ENCODE measurements at regions not wholly inside any gene's neighbourhood (a gene's known extent, or its start where the extent isn't known, plus 50 kb on each side); places are given as distances from the start of the nearest gene placed in this dataset.
"Not testable (repeated sequence)": the region's sequence is repeated elsewhere in the genome, so short reads cannot be mapped to it uniquely, and the experiment has no call there.

DNA sequence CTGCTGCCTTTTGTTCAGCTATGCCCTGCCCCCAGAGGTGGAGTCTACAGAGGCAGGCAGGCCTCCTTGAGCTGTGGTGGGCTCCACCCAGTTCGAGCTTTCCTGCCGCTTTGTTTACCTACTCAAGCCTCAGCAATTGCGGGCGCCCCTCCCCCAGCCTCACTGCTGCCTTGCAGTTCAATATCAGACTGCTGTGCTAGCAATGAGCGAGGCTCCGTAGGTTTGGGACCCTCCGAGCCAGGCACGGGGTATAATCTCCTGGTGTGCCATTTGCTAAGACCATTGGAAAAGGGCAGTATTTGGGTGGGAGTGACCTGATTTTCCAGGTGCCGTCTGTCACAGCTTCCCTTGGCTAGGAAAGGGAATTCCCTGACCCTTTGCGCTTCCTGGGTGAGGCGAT lies 51.9 kb downstream of the DIPK2A start:
- not testable (repeated sequence) for DNase-seq

DNA sequence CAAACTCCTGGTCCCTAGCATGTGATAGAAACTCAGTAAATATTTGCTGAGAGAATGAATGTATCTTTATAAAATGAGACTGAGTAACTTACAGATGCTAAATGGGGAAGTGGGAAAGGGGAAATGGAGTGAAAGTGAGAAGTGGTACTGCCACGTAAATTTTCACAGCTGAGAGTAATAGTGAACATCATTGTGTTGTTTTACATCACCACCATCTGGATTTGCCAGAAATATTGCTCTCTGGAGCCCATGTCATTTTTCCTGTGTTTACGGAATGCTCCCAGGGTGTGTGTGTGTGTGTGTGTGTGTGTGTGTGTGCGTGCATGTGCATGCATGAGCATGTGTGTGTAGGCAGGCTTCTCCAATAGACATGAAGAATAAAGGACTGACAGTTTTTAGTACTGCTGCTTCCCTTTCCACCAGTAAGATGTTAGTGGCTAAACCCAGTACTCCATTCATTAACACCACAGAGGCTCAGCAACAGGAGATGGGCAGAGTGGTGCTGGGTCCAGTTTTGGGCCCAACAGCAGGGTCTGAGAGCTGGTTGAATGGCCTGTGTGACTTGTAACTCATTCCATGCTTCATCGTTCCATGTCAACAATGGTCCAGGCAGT lies 57.3 kb downstream of the DIPK2A start:
- no peak for DNase-seq

DNA sequence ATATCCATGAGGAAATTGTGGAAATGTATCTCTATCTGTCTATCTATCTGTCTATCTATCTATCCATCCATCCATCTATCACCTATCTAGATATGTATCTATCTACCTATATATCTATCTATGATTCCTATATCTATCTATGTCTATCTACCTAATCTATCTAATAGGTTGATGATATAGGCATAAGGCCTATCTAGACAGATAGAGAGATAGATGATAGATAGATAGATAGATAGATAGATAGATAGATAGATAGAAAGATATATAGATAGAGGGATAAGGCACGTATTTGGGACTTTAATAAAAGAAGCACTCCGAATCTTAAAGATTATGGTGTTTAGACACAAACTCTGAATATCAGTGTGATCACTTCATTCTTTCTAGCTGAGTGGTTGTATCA lies 58.1 kb downstream of the DIPK2A start:
- no peak for DNase-seq

DNA sequence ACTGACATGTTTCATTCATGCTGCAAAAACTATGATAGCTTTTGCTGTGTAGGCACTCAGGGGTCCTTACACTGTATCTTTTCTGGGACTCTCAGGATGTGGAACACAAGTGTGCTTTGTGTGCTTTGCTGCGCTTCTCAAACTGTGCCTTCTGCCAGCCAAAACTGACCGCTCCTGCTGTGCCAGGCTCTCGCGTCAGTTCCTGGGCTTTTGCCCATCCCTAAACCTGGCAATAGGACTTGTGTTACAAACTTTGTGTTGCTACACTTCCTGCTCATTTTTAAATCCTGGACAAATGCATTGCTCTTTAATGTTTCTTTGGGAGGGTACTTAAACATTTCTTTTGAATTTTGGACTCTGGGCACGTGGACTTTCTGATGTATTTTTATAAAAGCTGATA lies 60.3 kb downstream of the DIPK2A start:
- no peak for DNase-seq

DNA sequence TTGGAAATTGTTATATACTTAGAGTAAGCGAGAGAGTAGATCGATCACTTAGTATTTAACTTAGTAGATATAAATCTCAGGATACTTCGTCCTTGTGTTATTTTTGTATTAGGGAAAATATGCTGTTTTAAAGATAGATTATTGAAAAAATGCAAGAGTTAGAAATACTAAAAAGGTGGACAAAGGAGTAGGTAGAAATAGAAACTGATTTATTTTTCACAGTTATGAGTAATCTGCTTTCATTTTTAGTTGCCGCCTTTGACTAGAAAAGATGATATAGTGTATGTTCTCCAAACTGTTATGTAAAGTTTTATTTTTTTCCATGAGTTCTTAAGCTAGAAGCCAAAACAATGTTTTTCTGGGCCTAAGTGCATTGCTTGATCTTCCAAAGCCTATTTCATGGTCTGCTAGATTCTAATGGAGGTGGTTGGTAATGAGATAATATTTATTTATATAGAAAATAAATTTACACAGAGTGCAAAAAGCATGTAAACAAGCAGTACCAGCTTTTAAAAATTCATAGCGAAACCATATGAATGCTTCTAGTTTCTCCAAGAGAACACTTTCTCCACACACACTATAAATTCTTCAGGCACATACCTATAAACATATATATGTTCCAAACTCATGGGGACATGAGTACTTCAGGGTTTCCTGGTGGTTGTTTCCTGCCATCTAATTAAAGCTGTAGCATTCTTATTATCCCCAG lies 61.1 kb downstream of the DIPK2A start:
- no peak for DNase-seq

DNA sequence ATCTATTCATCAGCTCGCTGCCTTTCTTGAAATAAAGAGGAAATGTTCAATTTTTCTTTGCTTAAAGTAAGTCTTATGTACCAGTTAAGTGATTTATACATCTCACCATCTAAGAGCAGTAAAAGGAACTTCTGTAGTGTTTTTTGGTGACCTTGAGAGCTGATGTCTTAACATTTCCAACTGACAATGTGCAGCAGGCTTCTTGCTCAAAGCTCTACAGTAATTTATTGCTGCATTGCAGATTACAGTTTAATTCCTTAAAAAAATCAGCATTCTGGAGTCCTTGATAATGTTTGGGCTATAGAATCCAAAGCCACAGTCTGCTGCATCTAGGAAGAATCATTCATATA lies 61.6 kb downstream of the DIPK2A start:
- DNase-seq = no peak

DNA sequence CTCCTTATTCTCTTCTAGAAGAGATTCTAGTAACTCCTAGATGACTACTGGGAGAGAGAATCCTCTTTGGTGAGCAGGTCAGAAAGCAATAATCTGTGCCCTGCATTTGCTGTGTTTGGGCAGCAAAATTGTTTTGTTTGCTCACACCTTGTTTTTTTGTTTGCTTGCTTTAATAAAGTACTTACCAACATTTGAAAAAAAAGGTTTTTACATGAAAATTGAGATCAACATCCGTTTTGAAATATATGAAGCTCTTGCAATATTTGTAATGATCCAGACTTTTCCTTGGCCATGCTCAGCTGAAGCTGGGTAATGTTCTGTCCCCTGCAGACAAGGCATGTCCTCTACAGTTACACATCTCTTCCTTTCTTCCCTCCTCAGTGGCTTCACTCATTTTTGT lies 62.2 kb downstream of the DIPK2A start:
- DNase-seq = no peak

DNA sequence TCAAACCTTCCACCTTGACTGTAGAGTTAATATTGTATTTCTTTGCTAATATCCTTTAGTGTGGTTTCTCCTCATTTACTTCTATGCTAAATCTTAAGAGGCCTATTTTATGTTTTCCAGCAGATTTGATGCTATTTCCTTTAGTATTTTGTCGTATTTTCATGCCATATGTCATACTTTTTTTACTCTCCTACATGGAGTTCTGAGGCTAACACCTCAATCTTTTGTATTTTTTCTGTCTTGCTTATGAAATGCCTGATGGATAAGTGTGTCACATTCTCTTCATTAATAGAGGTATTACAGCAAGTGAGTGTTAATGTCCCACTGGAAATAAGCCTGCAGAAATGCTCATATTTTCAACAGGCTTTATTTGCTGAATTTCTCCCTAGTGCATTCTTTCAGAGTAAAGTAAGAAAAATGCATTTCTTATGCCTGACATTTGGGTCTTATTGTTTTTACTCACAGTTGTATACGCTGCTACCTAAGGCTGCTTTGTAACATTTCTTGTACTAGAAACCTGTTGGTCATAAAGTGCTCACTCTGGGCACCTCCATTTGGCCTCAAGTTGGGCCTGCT lies 63.2 kb downstream of the DIPK2A start:
- DNase-seq = no peak

DNA sequence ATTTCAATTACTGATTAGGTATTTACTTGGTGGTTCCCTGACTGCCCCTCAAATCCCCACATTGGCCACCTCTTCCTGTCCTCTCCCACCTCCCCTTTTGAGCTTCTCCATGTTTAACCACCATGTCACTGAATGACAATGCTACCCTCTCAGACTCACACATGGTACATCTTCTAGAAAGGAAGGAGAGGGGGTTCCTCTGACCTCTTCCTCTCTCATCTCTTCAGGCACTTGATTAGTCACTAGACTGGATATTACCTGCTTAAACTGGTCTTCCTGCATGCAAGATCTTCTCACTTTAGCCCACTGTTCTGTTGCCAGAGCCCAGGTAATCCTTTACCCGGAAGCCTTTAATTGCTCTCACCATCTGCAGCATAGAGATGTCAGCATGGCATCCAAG lies 64.9 kb downstream of the DIPK2A start:
- no peak for DNase-seq

DNA sequence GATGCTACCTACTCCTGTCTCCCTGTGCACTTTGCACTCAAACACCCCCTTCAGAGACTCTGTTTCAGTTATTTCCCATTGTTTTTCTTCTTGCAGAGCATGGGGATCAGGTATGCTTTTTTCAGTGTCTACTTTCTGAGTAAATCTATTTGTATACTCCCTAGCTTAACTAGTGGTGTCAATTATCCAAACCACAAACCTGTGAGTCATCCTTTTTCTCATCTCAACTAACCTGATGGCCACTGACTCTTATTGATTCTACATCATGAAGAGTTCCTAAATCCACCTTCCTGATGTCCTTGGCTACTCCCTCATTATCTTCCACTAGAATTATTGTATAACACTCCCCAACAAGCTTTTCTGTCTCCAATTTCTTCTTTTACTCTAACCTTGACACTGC lies 68.0 kb downstream of the DIPK2A start:
- no peak for DNase-seq

DNA sequence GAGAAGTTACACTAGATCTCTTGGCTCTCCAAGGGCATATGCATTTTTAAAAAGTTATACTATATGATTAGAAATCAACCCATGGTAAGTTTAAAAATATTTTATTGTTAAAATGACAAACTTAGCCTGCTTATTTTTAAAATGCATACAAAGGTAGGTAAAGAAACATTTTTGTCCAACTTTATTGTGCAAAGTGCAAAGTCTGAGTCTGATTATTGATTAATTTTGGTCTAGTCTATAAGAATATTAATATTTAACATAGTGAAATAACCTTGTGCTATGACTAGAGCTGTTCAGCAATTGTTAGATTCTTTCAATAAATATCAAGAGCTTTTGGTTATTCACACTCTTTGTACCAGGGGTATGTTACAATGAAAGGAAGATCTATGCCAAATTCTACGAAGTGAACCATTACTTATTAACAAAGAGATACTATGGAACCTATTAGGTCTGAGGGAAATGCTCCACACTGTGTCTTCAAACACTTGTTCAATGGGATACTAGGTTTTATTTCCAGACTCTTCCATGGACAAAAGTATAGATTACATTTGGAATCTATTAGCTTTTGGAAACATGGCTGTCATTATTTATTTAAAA lies 70.4 kb downstream of the DIPK2A start:
- DNase-seq = no peak

DNA sequence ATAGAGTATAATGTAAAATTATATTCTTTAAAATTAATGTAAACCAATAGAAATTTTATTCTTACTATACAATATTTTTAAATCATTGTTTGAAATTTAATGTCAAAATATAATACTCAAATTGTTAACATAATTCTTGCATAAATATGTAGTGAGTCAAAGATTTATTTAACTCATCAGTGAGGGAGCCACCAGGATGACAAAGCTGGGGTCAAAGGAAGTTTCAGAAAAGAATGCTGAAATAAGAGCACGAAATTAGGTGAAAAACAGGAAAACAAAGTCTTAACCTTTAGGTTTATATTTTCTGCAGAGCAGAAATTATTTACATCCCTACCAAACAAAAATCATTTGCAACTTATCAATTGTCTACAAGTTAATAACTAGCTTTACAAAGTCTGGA lies 74.1 kb downstream of the DIPK2A start:
- DNase-seq = no peak

DNA sequence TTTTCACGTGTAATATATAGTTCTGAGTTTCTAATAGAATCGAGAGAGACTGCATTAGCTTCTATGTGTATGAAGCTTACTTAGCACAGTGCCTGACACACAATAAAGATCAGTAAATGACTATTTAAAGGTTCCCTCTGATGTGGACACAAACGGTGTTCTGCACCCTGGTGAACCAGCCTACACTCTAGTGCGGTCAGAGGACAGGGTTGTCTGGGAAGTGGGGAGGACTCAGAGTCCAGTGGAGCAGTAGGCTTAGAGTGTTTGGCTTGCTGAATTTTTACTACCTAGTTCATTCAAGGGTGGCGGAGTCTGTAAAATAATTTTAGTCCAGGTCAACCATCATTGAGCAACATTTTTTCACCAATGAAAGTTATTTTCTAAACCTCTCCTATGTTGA lies 77.8 kb downstream of the DIPK2A start:
- no peak for DNase-seq

DNA sequence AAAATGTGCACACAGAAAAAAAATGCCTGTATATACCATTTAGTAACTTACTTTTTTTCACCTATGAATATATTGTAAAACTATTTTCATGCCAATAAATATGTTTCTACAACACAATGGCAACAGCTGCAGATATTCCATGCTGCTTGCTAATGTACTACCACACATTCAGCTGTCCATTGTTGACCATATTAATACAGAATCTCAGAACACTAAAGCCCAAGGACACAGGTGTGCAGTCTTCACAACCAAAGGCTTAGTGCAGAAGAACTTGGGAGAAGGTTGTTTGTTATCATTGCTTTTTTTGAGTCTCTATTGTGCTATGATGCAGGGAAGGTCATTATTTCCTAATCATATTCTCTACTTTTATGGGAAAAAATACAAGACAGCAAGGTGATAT lies 79.6 kb downstream of the DIPK2A start:
- no peak for DNase-seq

DNA sequence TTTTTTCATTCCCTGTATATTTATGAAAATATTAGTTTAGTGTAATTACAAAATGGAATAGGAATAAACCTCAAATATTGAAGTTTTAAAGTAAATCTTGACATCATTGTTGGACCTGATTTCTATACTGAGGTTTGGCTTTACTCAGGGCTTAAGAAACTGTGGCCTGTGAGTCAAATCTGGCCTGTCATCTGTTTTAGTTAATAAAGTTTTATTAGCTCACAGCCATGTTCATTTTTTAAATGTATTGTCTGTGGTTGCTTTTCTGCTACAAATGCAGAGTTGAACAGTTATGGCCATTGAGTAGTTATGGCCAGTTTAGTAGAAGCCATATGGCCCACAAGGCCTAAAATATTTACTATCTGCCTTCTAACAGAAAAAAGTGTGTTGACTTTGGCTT lies 80.7 kb downstream of the DIPK2A start:
- DNase-seq = no peak

DNA sequence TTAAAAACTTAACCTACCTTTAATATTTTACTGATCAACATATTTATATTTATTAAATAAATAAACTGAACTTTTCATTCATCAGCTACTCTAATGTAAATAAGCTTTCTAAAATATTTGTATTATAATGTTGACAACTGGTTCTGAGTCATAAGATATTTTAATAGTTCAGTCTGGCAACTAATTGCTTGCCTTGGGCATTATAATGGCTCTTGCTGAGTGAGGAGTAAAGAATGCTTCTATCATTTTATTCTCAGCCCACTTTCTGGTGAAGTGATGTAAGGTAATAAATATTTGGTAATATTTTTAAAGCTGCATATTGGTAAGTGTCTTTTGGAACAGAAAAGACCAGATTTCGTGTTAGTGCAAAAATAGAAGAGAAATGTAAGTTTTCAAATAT lies 81.5 kb downstream of the DIPK2A start:
- no peak for DNase-seq

DNA sequence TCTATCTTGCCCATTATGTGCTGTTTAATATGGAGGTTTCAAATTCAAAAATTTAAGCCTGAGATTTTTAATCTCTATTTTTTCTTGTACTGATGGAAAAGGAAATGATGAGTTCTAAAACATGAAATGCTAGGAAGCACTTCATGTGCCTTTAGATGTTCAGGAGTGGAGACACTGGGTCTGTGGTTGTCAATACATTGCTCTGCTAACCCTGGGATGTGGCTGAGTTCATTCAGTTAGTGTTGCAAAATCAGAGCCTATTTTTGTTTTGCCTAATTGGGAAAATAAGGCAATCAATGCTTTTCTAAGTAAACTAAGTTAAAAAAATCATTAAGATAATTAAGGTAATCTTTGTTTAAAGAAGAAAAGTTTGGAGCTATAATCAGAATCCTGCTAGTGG lies 83.1 kb downstream of the DIPK2A start:
- no peak for DNase-seq

DNA sequence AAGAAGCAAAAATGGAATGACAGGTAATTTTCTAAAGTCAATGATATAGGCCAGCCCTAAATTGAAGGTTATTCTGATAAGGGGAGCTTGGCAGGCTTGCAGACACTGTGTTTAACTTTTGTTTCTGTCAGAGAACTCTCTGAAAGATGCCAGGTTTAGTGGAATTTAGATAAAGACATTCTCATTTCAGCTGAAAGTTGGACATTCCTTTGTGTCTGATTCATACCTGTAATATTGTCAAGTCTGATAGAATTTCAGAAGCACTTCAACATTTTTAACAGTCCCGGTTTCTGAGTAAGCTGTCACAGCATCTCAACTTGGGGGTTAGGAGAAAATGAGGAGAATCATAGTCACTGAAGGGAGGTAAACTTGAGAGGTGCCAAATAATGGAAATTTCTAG lies 84.0 kb downstream of the DIPK2A start:
- no peak for DNase-seq

DNA sequence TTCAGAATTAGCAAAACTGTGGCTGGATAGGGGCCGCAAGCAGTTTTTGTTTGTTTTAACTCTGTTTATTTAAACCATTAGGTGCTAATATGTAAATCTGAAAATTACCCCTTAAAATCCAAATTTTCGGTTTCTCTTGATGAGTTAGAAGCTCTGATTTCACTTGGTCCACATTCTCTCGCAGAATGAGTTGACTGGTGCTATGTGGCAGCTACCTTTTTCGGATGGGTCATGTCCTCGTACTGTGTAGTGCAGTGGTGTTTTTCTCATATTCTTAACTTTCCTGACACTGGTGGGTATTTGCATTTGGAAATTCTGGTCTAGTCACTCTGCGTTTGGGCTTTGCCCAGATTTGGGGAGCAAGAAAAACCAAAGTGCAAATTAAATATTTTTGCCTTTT lies 87.1 kb downstream of the DIPK2A start:
- no peak for DNase-seq

DNA sequence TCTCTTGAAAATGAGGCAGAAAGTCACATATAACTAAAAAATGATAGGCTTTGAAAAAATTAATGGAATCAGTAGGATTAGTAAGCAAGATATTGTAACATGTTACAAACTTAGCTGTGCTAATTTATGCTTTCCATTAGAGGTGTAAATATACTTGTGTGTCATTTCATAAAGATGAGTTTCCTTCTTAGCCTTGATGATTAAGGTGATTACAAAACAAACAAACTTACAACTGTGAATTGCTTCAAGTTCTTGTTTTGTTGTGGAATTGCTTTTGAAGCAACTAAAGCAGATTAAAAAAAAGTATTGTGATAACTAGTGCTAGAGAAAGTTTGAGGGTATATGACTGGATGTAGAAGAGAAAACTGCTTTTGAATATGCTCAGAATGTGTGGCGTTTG lies 87.9 kb downstream of the DIPK2A start:
- DNase-seq = no peak

DNA sequence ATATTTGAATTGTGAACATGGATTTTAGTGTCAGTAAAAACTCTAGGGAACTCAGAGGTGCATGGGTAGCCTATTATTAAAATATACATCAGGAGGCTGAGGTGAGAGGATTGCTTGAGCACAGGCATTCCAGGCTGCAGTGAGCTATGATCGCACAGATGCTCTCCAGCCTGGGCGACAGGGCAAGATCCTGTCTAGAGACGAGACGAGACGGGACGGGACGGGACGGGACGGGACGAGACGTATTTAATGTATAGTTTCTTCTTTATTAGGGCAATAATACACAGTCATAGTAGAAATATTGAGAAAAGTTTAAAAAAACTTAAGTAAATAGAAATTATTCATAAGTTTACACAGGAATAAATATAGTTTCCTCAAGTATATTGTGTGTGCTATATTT lies 89.3 kb downstream of the DIPK2A start:
- DNase-seq = no peak

DNA sequence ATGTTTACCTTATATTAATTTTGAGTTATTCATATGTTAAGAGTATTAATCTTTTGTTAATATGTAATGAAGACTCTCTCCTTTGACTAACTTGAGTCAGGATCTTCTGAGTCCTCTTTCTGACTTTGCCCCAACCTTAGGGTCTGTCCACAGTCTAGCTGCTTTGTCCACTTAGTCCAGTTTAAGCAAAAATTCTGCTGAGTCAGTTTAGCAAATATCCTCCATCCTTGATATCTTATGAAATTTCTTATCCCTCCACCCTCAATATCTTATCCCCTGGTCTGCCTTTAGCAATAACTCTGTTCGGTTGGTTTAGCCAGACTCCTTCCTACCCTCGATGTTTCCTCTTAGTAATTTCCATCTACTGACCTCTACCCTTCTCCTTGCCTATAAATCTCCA lies 91.7 kb downstream of the DIPK2A start:
- DNase-seq = no peak

DNA sequence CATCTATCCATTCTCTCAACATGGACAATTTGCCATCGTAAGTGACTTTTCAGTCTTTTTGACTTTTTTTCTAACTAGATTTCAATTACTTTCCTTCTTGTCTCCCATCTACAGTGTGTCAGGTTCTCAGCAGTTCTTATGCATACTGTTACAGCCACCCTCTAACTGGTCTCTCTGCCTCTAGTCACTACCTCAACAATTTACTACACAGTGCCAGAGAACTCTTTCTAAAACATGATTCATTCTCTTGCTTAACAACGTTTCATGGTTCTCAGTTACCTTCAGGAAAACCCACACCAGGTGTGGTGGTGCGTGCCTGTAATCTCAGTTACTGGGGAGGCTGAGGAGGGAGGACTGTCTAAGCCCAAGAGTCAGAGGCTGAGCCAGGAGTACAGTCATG lies 95.4 kb downstream of the DIPK2A start:
- DNase-seq = no peak

DNA sequence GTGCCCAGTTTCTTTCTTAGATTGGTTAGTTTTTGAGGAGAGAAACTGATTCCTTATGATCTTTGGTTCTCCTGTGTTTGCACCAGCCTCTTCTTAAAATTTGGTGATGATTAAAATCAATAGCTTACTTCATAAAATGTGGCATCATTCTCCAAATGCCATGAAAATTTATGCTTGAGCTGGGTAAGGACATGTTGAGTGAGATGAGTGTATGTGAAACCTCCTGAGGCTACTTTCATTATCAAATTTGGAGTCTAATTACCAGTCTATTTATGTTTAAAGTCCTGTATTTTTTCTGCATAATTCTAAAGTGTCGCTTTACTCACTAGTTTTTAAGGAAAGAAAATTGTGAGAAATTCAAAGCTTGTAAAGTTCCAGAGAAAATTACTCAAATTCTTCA lies 102.1 kb downstream of the DIPK2A start:
- DNase-seq = no peak

DNA sequence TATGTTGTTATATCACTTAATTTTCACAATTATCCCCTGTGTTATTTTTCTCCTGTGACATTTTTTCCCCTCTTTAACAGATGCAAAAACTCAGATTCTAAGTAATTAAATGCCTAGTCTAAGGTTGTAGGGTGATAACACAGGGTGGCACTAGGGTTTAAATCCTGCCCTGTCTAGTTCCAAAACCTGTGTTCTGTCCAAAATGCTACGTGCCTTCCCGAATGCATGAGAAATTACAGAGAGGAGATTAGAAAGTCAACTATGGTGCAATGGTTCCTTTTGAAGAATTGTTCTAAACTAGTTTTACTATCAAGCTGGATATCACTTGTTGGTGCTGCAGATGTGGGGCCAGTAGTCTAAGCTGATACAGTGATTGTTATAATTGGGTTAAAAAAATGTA lies 108.0 kb downstream of the DIPK2A start:
- DNase-seq = no peak
